ENCODE measurements at regions not wholly inside any gene's neighbourhood (a gene's known extent, or its start where the extent isn't known, plus 50 kb on each side); places are given as distances from the start of the nearest gene placed in this dataset.

DNA sequence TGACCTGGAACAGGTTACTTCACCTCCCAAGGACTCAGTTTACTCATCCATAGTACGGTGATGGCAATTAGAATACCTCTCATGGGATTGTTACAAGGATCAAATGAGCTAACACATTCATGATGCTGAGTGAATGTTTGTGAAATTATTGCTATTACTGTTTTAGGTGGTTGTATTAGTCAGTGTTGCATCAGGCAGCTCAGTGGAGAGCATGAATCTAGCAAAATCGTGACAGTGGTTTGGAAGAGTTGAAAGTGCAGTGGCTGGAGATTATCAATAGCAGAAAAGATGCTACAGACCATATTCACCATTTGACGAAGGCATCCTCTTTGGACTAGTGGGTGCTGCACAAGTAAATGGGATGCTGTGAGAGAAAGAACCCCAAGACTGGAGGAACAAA, 50.4 kb upstream of the CTNNBL1 start:
- no peak for DNase-seq (ENCODE audit: low spot score)
- in situ Hi-C loops (cut with HindIII; ENCODE audit: low sequenced_read_pairs), result no loop called here

DNA sequence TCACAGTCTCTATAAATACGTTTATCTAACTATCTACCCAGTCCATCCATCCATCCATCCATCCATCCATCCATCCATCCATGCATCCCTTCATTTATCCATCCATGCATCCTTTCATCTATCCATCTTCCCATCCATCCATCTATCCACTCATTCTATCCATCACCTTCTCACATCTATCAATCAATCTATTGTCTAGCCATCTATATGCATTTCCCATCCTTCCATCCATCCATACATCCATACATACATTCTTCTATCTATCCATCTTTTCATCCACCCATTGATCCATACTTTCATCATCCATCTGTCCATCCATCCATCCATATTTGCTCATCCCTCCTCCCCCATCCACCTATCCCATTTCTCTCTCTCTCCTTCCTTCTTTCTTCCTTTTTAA, 51.6 kb upstream of the CTNNBL1 start:
- in situ Hi-C loops (cut with HindIII; ENCODE audit: low sequenced_read_pairs), result no loop called here
- no peak for DNase-seq (ENCODE audit: low spot score)

DNA sequence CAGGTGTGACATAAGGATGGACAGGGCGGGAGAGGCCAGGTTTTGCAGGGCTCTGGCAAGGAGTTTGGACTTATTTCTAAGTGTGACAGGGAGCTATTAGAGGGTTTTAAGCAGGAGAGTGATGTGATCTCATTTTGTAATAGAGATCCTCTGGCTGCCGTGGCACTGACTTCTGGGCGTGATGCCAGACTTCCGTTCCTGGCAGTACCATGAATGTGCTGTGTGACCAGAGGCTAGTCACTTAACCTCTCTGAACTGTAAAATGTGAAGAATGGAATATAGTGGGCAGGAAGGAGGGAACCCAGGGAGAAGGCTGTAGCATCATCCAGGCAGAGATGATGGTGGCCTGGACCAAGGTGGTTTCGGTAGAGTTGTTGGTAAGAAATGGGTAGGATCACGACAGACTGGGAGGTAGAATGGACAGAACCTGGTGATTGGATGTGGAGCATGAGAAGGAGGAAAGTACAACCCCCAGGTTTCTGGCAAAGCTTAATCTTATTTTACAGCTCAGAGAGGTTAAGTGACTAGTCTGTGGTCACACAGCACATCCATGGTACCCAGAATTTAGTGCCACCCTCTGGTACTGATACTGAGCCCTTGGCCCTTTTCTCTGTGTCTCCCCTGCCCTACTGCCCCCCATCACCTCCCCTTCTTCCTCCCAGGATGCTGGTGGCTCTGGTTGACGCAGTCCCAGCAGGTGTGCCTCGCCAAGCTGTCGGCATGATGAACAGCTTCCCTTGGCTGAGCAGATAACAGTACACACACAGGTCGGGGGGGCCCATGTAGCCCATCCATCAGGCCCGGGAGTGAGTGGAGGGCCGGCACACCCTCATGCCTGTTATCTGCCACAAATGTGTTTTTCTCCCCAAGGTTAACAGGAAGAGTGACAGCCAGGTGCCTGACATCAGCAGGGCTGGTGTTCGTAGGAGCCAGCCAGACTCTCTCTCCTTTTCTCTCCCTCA, 52.9 kb upstream of the CTNNBL1 start:
- no peak for DNase-seq (ENCODE audit: low spot score)
- in situ Hi-C loops (cut with HindIII; ENCODE audit: low sequenced_read_pairs), result no loop called here

DNA sequence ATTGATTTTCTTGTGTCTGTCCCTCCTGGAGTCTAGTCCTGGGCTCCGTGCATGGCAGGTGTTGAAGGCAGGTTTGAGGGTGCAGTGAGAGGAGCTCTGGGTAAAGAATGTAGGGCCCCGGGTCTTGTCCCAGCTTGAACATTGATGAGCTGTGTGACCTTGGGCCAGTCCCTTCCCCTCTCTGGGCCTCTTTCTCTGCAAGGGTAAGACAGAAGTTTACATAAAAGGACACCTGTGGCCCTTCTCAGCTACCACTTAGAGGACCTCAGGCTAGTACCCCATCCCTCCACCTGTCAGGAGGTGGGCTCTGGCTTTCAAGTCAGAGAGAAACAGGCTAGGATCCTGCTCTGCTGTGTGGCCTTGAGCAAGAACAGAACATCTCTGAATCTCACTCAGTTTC, 55.3 kb upstream of the CTNNBL1 start:
- no peak for DNase-seq (ENCODE audit: low spot score)
- in situ Hi-C loops (cut with HindIII; ENCODE audit: low sequenced_read_pairs), result no loop called here

DNA sequence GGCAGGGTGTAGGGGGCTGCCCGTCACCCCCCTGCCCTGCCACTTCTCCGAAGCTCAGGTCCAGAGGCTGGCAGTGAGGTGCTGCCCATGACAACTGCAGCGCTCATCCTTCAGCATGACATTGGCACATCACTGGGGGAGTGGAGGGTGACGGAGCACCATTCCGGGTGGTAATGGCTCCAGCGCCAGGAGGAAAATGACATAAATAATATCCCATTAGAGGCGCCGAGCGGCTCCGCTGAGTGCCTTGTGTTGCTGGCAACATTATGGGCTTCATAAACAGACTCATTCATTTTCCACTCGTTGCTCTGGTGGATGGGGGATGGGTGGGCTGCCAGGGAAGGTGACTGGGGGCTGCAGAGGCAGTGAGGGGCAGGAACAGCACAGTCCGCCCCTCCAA, 56.9 kb upstream of the CTNNBL1 start:
- in situ Hi-C loops (cut with HindIII; ENCODE audit: low sequenced_read_pairs), result no loop called here
- DNase-seq (ENCODE audit: low spot score), result no peak

DNA sequence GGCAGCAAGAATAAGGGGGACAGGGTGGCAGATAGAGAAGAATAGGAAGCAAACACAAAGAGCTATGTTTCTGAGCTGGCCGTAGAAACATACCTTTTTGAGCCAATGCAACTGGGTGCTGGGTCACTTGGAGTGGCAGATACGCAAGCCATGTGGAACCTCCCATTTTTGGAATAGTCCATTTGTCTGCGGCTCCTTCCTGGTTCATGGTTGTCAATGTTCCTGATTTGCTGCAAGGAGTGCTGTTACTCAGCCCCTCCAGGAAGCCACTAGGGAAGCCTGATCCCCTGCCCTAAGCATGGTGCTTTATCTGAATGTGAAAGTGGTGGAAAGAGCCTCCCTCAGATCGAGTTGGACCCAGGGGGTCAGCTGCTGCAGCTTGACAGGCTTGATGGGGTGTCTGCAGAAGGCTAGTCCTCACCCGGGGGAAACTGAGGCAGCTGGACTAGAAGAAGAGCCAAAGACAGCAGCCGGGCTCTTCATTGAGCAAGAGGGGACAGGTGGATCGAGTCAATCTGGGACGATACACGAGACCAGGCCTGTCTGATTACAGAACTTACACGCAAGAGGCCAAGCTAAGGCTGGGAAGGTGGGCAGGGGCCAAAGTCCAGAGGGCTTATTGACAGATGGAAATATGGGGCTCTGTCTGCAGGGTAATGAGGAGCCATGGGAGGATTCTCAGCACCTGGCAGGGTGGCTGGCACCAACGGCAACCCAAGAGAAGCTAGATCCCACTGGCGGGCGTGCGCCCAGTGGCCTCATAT, 57.4 kb upstream of the CTNNBL1 start:
- in situ Hi-C loops (cut with HindIII; ENCODE audit: low sequenced_read_pairs), result no loop called here
- DNase-seq (ENCODE audit: low spot score), result no peak

DNA sequence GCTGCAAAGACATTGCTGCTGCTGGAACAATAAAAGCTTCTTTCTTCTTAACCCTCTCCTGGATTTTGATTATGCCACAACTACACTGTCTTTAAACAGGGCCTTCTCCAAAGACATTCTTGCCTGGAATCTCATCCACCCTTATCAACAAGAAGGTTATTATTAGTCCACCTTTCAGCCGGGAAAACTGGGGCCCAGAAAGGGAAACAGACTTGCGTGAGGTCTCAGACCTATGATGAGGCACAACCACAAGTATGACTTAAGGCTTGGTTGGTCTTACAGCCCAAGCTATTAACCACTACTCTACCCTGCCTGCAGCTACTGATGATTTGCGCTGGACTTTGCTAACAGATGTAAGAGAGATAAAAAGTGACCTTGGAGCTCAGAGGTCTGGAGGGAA, 62.8 kb upstream of the CTNNBL1 start:
- no peak for DNase-seq (ENCODE audit: low spot score)
- in situ Hi-C loops (cut with HindIII; ENCODE audit: low sequenced_read_pairs), result no loop called here

DNA sequence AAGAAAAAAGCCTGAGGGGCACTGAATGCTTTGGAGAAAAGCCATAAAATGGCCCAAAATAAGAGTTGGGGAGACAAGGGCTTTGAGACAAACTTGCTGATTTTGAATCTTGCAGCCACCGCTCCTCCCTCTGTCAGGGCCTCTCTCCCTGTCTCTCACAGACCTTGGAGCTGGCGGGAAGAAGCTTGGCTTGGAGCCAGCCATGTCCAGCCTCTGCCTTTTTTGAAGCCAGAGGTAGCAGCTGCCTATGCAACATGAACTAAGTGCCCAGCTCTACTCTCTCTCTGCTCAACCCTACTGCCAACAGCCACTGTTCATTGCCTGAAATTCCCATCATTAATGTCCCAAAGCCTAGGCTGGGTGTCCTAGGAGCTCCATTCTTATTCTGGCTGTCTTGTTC, 63.7 kb upstream of the CTNNBL1 start:
- in situ Hi-C loops (cut with HindIII; ENCODE audit: low sequenced_read_pairs), result no loop called here
- no peak for DNase-seq (ENCODE audit: low spot score)

DNA sequence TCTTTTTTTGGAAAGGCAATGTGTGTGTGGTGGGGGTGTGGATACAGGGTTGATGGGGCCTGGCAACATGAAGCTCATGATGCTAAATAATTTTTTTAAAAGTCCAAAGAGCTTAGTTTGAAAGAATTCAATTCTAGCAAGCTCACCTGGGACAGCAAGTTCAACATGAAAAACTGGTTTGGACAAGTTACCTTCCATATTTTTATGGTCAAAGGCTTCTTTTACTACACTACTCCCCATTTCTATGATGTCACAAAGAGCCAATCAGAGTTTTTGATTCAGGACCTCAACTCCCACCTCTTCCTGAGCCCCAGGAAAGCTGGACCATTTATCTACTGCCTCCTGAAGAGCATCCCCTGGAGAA, 66.1 kb upstream of the CTNNBL1 start:
- DNase-seq (ENCODE audit: low spot score), result no peak

DNA sequence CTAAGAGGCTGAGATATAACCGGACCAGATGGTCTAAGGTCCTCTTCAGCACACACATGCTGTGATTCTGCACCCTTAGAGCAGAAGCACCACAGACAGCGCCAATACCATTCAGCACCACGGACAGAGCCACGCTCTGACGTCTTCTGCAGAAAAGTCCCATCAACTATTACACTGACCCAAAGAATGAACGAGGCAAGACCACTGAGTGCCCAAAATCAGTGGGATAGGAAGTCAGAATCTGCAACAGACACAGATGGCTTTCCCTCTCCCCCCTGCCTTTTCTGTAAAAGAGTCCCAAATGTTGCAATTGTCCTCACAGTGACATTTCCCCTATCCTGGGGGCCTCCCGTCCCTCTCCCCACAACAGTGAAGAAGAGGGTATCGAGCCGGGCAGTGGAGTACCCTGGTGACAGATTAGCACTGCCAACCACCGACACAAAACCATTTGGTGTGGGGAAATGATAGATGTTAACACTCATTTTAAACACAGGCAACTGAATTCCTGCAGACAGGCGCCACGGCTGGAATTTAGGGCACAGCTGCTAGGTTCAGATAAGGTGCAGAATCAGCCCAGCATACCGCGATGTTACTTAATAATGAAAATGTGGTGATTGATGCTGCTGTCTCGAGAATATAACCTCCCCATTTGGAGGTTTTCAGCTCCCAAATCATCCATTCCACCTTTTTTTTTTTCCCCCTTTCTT, 66.6 kb upstream of the CTNNBL1 start:
- in situ Hi-C loops (cut with HindIII; ENCODE audit: low sequenced_read_pairs), result no loop called here
- DNase-seq (ENCODE audit: low spot score), result no peak

More for the DNA sequence above, 66.1 kb upstream of the CTNNBL1 start:
- in situ Hi-C loops (cut with HindIII; ENCODE audit: low sequenced_read_pairs), result no loop called here

DNA sequence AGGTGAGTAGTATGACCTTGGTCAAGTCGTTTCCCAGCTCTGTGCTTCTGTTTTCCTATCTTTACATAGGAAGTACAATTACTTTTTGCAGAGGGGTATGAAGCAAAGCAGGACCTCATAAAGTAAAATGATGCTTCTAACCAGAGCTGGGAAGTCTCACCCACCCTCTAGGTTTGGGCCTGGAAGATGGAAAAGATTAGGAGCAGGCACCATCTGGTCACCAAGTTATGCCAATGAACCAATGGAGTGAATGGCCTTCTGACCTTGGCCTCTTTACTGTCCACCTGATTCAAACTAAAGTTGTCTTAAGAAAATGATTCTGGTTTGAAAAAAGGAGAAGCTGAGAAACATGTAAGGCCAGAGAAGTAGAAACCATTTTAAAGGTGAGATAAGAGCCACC, 68.9 kb upstream of the CTNNBL1 start:
- peak; percentile 9 for DNase-seq (ENCODE audit: low spot score)
- in situ Hi-C loops (cut with HindIII; ENCODE audit: low sequenced_read_pairs), result no loop called here

DNA sequence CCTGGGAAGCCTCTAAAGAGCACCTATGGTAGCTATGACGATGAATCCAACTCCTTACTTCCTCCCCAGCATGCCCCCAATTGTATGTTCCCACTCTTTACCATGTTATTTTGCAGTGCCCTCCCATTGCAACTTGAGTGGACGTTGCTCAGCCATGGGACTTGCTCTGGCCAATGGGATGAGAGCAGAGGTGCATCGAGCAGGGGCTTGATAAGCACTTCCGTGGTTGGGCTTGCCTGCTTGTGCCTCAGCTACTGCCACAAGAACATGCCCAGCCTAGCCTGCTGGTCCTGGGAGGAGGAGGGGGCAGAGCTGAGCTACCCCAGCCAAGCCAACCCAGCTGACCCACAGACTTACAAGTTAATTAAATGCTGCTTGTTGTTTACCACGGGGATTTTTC, 71.1 kb upstream of the CTNNBL1 start:
- DNase-seq (ENCODE audit: low spot score), result no peak
- in situ Hi-C loops (cut with HindIII; ENCODE audit: low sequenced_read_pairs), result no loop called here

DNA sequence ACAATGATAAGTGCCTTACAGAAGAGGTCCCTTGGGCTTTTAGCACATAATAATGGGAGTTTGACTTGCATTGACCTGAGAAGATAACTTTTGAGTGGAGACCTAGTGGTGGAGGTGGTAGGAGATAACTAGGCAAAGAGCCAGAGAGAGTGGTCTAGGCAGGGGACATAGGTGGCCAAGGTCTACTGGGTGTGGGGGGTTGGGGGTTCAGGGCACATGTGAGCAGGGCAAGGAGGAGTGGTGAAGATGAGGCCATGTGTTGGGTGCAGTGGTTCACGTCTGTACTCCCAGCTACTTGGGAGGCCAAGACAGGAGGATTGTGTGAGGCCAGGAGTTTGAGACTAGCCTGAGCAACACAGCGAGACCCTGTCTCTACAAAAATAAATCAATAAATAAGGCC, 74.3 kb upstream of the CTNNBL1 start:
- no peak for DNase-seq (ENCODE audit: low spot score)
- in situ Hi-C loops (cut with HindIII; ENCODE audit: low sequenced_read_pairs), result no loop called here

DNA sequence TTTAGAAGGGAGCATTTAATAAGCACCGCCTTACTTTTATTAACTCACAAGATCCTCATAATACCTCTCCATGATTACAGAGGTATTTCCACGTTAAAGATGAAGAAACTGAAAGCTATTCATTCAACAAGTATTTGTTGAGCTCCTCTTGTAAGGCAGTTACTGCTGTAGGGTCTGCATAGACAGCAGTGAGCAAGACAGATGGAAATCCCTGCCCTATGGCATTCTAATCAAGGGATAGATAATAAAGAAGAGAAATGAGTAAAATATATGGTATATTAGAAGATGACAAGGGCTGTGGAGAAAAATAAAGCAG, 77.8 kb upstream of the CTNNBL1 start:
- in situ Hi-C loops (cut with HindIII; ENCODE audit: low sequenced_read_pairs), result no loop called here
- no peak for DNase-seq (ENCODE audit: low spot score)

DNA sequence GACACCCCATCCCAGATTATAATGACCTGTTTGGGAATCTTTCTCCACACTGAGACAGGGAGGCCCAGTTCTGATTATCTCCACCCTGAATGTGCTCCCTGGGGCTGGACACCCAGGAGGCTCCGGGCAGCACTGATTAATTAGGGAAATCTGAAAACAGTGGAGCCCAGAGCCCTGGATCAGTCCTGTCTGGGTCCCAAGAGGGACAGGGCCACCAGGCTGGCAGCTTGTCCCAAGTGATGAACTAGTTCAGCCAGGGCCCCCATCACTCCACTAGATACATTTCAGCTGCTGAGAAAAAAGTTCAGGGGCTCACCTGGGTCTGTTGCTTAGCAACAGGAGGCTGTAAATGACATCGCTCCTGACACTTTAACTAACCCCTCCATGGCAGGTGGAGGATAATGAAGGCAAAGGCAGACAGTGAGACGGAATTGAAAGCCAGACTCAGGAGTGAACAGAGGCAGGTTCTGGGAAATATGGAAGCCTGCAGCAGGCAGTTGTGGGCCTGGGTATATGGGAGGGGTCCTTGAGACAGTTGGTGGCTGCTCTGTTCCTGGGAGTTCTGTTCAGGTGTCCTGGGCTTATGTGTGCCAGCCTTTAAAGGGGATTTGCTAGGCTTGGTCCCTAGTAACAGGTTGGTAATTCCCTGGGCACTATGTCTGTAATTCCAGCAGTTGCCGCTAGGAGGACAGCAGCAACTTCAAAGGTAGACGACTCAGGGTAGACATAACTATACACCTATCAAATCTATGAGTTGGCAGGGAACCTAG, 78.3 kb upstream of the CTNNBL1 start:
- DNase-seq (ENCODE audit: low spot score), result no peak
- in situ Hi-C loops (cut with HindIII; ENCODE audit: low sequenced_read_pairs), result no loop called here

DNA sequence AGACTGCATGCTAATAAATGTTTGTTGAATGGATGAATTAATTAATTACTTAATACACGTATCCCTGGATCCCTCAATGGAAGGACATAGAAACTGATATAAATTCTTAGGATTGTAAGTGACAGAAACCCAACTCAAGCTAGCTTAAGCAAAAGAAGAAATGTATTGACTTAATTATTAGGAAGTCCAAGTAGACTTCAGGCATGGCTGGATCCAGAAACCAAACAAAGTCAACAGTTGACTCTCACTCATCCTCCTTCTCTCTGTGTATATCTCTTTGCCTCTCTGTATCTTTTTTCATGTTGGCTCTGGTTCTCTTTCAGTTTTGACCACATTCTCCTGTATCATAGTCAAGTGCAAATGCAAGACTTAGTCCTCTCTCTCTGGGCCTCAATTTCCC, 82.0 kb upstream of the CTNNBL1 start:
- no peak for DNase-seq (ENCODE audit: low spot score)
- in situ Hi-C loops (cut with HindIII; ENCODE audit: low sequenced_read_pairs), result no loop called here

DNA sequence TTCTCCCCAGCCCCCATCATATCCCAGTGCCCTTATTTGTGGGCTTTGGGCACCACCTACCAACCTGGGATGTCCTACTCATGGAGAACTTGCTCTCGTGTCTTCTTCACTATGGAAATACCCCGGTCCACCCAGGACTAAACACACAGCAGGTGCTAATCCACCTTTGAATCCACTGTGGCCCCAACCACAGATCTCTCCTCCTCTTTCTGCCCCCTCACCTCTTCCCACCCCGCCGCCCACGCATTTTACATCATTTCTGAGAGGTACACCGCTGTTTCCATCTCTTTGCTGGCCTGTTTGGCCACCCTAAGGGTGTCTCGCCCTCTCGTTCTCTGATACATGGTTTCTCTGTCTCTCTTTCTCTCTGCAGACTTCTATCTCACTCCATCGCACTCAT, 82.5 kb upstream of the CTNNBL1 start:
- in situ Hi-C loops (cut with HindIII; ENCODE audit: low sequenced_read_pairs), result no loop called here
- no peak for DNase-seq (ENCODE audit: low spot score)

DNA sequence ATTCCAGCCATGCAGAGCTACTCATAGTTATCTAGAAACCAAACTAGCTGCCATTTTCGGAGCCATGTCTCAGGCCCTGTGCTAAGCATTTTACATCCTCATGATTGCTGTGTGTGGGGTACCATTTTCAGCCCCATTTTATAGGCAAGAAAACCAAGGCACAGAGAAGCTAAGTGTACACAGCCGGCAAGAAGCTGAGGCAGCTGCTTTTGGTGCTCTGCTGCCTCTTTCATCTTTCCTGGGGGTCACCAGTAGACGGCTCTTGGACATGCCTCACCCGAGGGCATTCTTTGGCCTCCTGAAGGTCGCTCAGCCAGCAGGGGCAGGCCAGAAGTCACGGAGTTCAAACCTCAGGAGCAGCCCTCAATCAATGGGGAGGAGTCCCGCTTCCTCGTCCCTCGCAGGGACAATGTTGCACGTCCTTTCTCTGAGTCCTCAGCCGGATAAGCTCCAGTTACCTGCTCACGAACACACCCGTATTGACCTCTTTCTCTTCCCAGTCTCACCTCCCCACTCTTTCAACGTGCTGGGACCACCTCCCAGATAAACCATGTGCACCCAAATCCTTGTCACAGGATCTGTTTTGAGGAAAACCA, 82.6 kb upstream of the BLCAP start:
- in situ Hi-C loops (cut with HindIII; ENCODE audit: low sequenced_read_pairs), result no loop called here
- no peak for DNase-seq (ENCODE audit: low spot score)

DNA sequence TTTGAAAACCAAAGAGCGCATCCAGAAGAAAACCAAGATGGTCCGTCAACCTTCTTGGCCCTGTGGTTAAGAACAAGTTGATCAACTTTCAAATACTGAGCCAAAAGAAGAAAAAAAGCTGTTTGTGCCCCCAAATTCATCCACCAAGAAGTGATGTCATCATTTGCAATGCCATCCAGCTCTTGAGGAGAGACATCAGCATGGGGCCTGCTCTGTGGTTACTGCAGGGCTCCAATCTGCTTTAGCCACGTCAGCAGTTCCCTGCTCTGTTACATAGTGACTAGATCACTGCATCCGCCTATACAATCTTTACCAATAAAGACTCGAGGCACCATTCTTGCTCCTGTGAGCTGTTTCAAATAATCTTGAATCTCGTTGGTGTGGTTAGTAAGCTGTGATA, 75.0 kb upstream of the BLCAP start:
- in situ Hi-C loops (cut with HindIII; ENCODE audit: low sequenced_read_pairs), result no loop called here
- no peak for DNase-seq (ENCODE audit: low spot score)
